OCI-LY1 (cell line): ENCODE measurements at regions not wholly inside any gene's neighbourhood (a gene's known extent, or its start where the extent isn't known, plus 50 kb on each side); places are given as distances from the start of the nearest gene placed in this dataset.

Source experiments
- H2AFZ ChIP-seq: fragments of 200-600 bp; sonication (generic), shearing (Covaris generic); 2 replicates; pipeline ENCODE4 v1.6.0; 2014; ENCODE audit warnings: antibody characterized with exemption, mild to moderate bottlenecking, low read length
- H3F3A ChIP-seq: fragments of 200-600 bp; sonication (generic), shearing (Covaris generic); 2 replicates; pipeline ENCODE4 v1.6.0; 2014; ENCODE audit warnings: mild to moderate bottlenecking, antibody characterized with exemption, low read length, moderate library complexity; ENCODE audit not compliant: insufficient read depth
- H3K27ac ChIP-seq: fragments of 200-600 bp; sonication (generic); 2 replicates; pipeline ENCODE4 v1.5.1; 2014; ENCODE audit warnings: low read length, mixed run types, mild to moderate bottlenecking, low read depth; ENCODE audit not compliant: poor library complexity, severe bottlenecking
- H3K27me3 ChIP-seq: fragments of 200-600 bp; sonication (generic); 2 replicates; pipeline ENCODE4 v1.6.0; 2014; ENCODE audit warnings: antibody characterized with exemption, mild to moderate bottlenecking, low read length, moderate library complexity; ENCODE audit not compliant: insufficient read depth
- H3K36me3 ChIP-seq: fragments of 200-600 bp; sonication (generic); 2 replicates; pipeline ENCODE4 v1.6.1; 2014; ENCODE audit warnings: mild to moderate bottlenecking, antibody characterized with exemption, low read length, moderate library complexity, mixed read lengths; ENCODE audit not compliant: insufficient read depth
- H3K4me1 ChIP-seq: fragments of 200-600 bp; sonication (generic); 2 replicates; pipeline ENCODE4 v1.5.1; 2014; ENCODE audit warnings: mild to moderate bottlenecking, low read length, moderate library complexity; ENCODE audit not compliant: insufficient read depth, severe bottlenecking
- H3K4me2 ChIP-seq: fragments of 200-600 bp; sonication (generic), shearing (Covaris generic); 2 replicates; pipeline ENCODE4 v1.6.1; 2014; ENCODE audit warnings: low read length
- H3K4me3 ChIP-seq: fragments of 200-600 bp; sonication (generic); 2 replicates; pipeline ENCODE4 v1.5.1; 2014; ENCODE audit warnings: low read length, low read depth, mild to moderate bottlenecking, mixed read lengths; ENCODE audit not compliant: poor library complexity, severe bottlenecking
- H3K79me2 ChIP-seq: fragments of 200-600 bp; shearing (Covaris generic); 2 replicates; pipeline ENCODE4 v1.6.1; 2016; ENCODE audit warnings: mixed run types, low read length, mixed read lengths; ENCODE audit not compliant: insufficient read depth
- H3K9ac ChIP-seq: fragments of 200-600 bp; sonication (generic), shearing (Covaris generic); 2 replicates; pipeline ENCODE4 v1.6.1; 2014; ENCODE audit warnings: mild to moderate bottlenecking, low read length, mixed read lengths
- H3K9me2 ChIP-seq: fragments of 200-600 bp; sonication (generic), shearing (Covaris generic); 2 replicates; pipeline ENCODE4 v1.6.1; 2014; ENCODE audit warnings: low read depth, mild to moderate bottlenecking, low read length, mixed read lengths
- H3K9me3 ChIP-seq: fragments of 200-600 bp; shearing (Covaris generic); 2 replicates; pipeline ENCODE4 v1.6.1; 2014; ENCODE audit warnings: low read length, mixed read lengths
- H4K20me1 ChIP-seq: fragments of 200-600 bp; sonication (generic), shearing (Covaris generic); 2 replicates; pipeline ENCODE4 v1.6.0; 2016; ENCODE audit warnings: mild to moderate bottlenecking, low read length; ENCODE audit not compliant: insufficient read depth
- EZH2 ChIP-seq: fragments of 200-600 bp; sonication (generic), shearing (Covaris generic); IDR thresholded peaks from 2 replicates; pipeline ENCODE4 v1.8.0; 2017; ENCODE audit warnings: borderline replicate concordance, mixed run types, mild to moderate bottlenecking, antibody characterized with exemption, low read length, moderate library complexity, mixed read lengths
- TF ChIP-seq, protein P1 (sequence below): fragments of 200-600 bp; sonication (generic), shearing (Covaris generic); IDR thresholded peaks from 2 replicates; pipeline ENCODE4 v1.5.1; 2017; ENCODE audit warnings: mild to moderate bottlenecking, antibody characterized with exemption, low read length, moderate library complexity, mixed read lengths

- H3K4me1 ChIP-seq = no peaks in the 10 kb centered on the region
- H3K36me3 ChIP-seq = no peaks in the 10 kb centered on the region
- H3K9ac ChIP-seq = no peak overlapping the region
- no peak overlapping the region for H2AFZ ChIP-seq
- no peak overlapping the region for H3K4me3 ChIP-seq
- no peaks in the 10 kb centered on the region for H4K20me1 ChIP-seq
- no peaks in the 10 kb centered on the region for H3F3A ChIP-seq
- no peaks in the 10 kb centered on the region for H3K27me3 ChIP-seq
- H3K9me2 ChIP-seq = no peaks in the 10 kb centered on the region
- no peak overlapping the region for H3K27ac ChIP-seq
- no peaks in the 10 kb centered on the region for H3K9me3 ChIP-seq
- no peaks in the 10 kb centered on the region for H3K79me2 ChIP-seq
- TF ChIP-seq, protein P1, sequence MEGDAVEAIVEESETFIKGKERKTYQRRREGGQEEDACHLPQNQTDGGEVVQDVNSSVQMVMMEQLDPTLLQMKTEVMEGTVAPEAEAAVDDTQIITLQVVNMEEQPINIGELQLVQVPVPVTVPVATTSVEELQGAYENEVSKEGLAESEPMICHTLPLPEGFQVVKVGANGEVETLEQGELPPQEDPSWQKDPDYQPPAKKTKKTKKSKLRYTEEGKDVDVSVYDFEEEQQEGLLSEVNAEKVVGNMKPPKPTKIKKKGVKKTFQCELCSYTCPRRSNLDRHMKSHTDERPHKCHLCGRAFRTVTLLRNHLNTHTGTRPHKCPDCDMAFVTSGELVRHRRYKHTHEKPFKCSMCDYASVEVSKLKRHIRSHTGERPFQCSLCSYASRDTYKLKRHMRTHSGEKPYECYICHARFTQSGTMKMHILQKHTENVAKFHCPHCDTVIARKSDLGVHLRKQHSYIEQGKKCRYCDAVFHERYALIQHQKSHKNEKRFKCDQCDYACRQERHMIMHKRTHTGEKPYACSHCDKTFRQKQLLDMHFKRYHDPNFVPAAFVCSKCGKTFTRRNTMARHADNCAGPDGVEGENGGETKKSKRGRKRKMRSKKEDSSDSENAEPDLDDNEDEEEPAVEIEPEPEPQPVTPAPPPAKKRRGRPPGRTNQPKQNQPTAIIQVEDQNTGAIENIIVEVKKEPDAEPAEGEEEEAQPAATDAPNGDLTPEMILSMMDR = no peak
- TF ChIP-seq EZH2 = no peak
- H3K4me2 ChIP-seq = no peak overlapping the region
These were observed 162.6 kb downstream of the FAM83B start for GRCh38 chr6:55009131-55009530.

DNA sequence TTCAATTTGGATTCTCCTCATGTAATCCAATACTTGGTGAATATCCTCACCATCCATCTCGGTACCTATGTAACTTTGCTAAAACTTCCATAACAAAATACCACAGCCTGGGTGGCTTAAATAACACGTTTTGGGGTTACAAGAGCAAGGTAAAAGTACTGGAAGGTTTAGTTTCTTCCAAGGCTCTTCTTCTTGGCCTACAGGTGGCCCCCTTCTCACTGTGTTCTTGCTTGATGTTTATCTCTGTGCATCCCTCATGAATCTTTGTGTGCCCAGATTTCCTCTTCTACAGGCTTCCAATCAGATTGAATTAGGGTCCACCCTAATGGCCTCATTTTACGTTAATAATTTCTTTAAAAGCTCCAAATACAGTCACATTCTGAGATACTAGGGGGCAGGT is 163.3 kb upstream of the HCRTR2 start:
- Histone ChIP-seq H3K4me1 (no peaks in the 10 kb centered on the region), H3K9me3 (no peaks in the 10 kb centered on the region), H3K27ac (no peak overlapping the region), H3K4me2 (no peak overlapping the region), H3K4me3 (no peak overlapping the region), H4K20me1 (no peaks in the 10 kb centered on the region), H3K36me3 (no peaks in the 10 kb centered on the region), H3K9me2 (no peaks in the 10 kb centered on the region), H3K79me2 (no peaks in the 10 kb centered on the region), H3F3A (no peaks in the 10 kb centered on the region), H2AFZ (no peak overlapping the region), H3K27me3 (no peaks in the 10 kb centered on the region), H3K9ac (no peak overlapping the region)
- TF ChIP-seq, protein P1 = no peak
- TF ChIP-seq EZH2 = no peak

GRCh38 chr6:55012454-55012853 is 161.9 kb upstream of the HCRTR2 start:
- Histone ChIP-seq H3K27ac (no peak overlapping the region), H3K4me2 (no peak overlapping the region), H3K79me2 (no peaks in the 10 kb centered on the region), H3K9me3 (no peaks in the 10 kb centered on the region), H3K36me3 (no peaks in the 10 kb centered on the region), H3K4me1 (no peaks in the 10 kb centered on the region), H4K20me1 (no peaks in the 10 kb centered on the region), H3K9ac (no peak overlapping the region), H3K9me2 (no peaks in the 10 kb centered on the region), H3K4me3 (no peak overlapping the region), H3K27me3 (no peaks in the 10 kb centered on the region), H2AFZ (no peak overlapping the region), H3F3A (no peaks in the 10 kb centered on the region)
- TF ChIP-seq, protein P1 = no peak
- TF ChIP-seq EZH2 = no peak
